GM12878 (cell line): ENCODE measurements at regions not wholly inside any gene's neighbourhood (a gene's known extent, or its start where the extent isn't known, plus 50 kb on each side); places are given as distances from the start of the nearest gene placed in this dataset.

Experiments used
- ATAC-seq: fragments of 200-7000 bp; cut with Tn5 transposase; 3 replicates; pipeline ENCODE4 v1.9.1; 2020; ENCODE audit warnings: mild to moderate bottlenecking, moderate library complexity
- BruUV-seq: library from RNA; stranded (reverse); fragments of 400-500 nt; replicated peaks from 2 replicates; lab custom pipeline; 2021; lab: Mats Ljungman, UMichigan
- CTCF ChIA-PET: fragments of 300-600 bp; sonication (Branson Sonifier 250); formaldehyde crosslinking; extraction: SDS; loops from one replicate; lab custom pipeline; 2021; ENCODE audit warnings: inconsistent platforms; lab: Yijun Ruan, JAX
- POLR2A ChIA-PET: fragments of 350-600 bp; formaldehyde crosslinking; extraction: SDS; loops from one replicate; lab custom pipeline; 2021; ENCODE audit warnings: inconsistent platforms; lab: Charles Lee
- RAD21 ChIA-PET: fragments of 300-600 bp; sonication (Branson Sonifier 250); formaldehyde crosslinking; loops from one replicate; lab custom pipeline; 2023; ENCODE audit warnings: antibody characterized with exemption; ENCODE audit not compliant: unreplicated experiment; lab: Charles Lee
- SMC1A ChIA-PET: fragments of 300-600 bp; sonication (Branson Sonifier 250); formaldehyde crosslinking; loops from one replicate; lab custom pipeline; 2023; ENCODE audit not compliant: unreplicated experiment, uncharacterized antibody; lab: Charles Lee
- DNase-seq: peaks from one replicate; pipeline ENCODE4 v3.0.0-alpha.2; 2011; ENCODE audit warnings: low read depth, low spot score
- FAIRE-seq: peaks from 3 replicates; lab custom pipeline; 2011; peaks lifted over from hg19 to GRCh38; lab: Jason Lieb, UNC
- H2AFZ ChIP-seq: 2 replicates; pipeline ENCODE4 v1.6.0; 2011; ENCODE audit warnings: low read depth, low read length, control low read depth; ENCODE audit not compliant: control insufficient read depth
- H3K27ac ChIP-seq: 2 replicates; pipeline ENCODE4 v1.5.1; 2011; ENCODE audit warnings: control low read depth; ENCODE audit not compliant: control insufficient read depth, insufficient read depth
- H3K27me3 ChIP-seq, 2 experiments: replicated peaks in 1 of 2; 2 replicates each; pipeline versions ENCODE4 v1.6.0 to v1.6.1; 2011; ENCODE audit warnings: low read length in 1 of 2; ENCODE audit not compliant: control insufficient read depth in 2 of 2, insufficient read depth in 2 of 2
- H3K36me3 ChIP-seq, 2 experiments: 2 replicates each; pipeline ENCODE4 v1.5.1; 2011; ENCODE audit warnings: low read length in 1 of 2; ENCODE audit not compliant: control insufficient read depth in 2 of 2, insufficient read depth in 2 of 2
- H3K4me1 ChIP-seq: 2 replicates; pipeline ENCODE4 v1.6.1; 2011; ENCODE audit warnings: mild to moderate bottlenecking, low read length, moderate library complexity, mixed read lengths; ENCODE audit not compliant: control insufficient read depth, insufficient read depth
- H3K4me2 ChIP-seq: 2 replicates; pipeline ENCODE4 v1.6.0; 2011; ENCODE audit warnings: control low read depth; ENCODE audit not compliant: control insufficient read depth, insufficient read depth
- H3K4me3 ChIP-seq: fragments of 200-600 bp; sonication (generic); 2 replicates; pipeline ENCODE4 v1.5.1; 2016
- H3K79me2 ChIP-seq: 2 replicates; pipeline ENCODE4 v1.6.0; 2011; ENCODE audit warnings: low read length; ENCODE audit not compliant: control insufficient read depth, insufficient read depth
- H3K9ac ChIP-seq: 2 replicates; pipeline ENCODE4 v1.8.0; 2011; ENCODE audit warnings: low read length, control low read depth, mixed read lengths; ENCODE audit not compliant: control insufficient read depth, insufficient read depth
- H3K9me3 ChIP-seq: replicated peaks from 3 replicates; pipeline ENCODE4 v1.5.1; 2011; ENCODE audit warnings: mild to moderate bottlenecking, low read length; ENCODE audit not compliant: control insufficient read depth, insufficient read depth
- H4K20me1 ChIP-seq: 2 replicates; pipeline ENCODE4 v1.6.0; 2011; ENCODE audit not compliant: control insufficient read depth, insufficient read depth
- BMI1 ChIP-seq: fragments of 450-650 bp; IDR thresholded peaks from 2 replicates; pipeline ENCODE4 v1.6.1; 2016; ENCODE audit warnings: mild to moderate bottlenecking, moderate library complexity, borderline replicate concordance
- EED ChIP-seq: sonication (generic); IDR thresholded peaks from 2 replicates; pipeline ENCODE4 v1.6.1; 2016; ENCODE audit warnings: antibody characterized with exemption, low read depth
- ESRRA ChIP-seq: IDR thresholded peaks from 2 replicates; pipeline ENCODE4 v1.6.1; 2012; ENCODE audit warnings: mild to moderate bottlenecking, low read length, improper control_type of control experiment
- EZH2 ChIP-seq: IDR thresholded peaks from 2 replicates; pipeline ENCODE4 v1.6.1; 2012; ENCODE audit warnings: low read depth, mild to moderate bottlenecking, control low read depth, inconsistent platforms, low read length, borderline replicate concordance; ENCODE audit not compliant: control insufficient read depth
- MEF2A ChIP-seq: IDR thresholded peaks from 2 replicates; pipeline ENCODE4 v1.6.1; 2011; ENCODE audit warnings: low read depth, mild to moderate bottlenecking, low read length, moderate library complexity; ENCODE audit not compliant: insufficient read depth
- PAX5 ChIP-seq: IDR thresholded peaks from 2 replicates; pipeline ENCODE4 v1.6.1; 2011; ENCODE audit warnings: low read depth, low read length, borderline replicate concordance
- PKNOX1 ChIP-seq: fragments of 450-650 bp; IDR thresholded peaks from 2 replicates; pipeline ENCODE4 v1.6.1; 2016; ENCODE audit warnings: mild to moderate bottlenecking
- POLR2AphosphoS2 ChIP-seq: IDR thresholded peaks from 2 replicates; pipeline ENCODE4 v1.6.1; 2011; ENCODE audit warnings: low read depth, mild to moderate bottlenecking, low read length, improper control_type of control experiment, moderate library complexity
- RAD51 ChIP-seq: fragments of 450-650 bp; IDR thresholded peaks from 2 replicates; pipeline ENCODE4 v1.6.1; 2016; ENCODE audit warnings: moderate library complexity, mild to moderate bottlenecking, inconsistent platforms
- SREBF1 ChIP-seq: IDR thresholded peaks from 2 replicates; pipeline ENCODE4 v1.6.1; 2012; ENCODE audit warnings: mild to moderate bottlenecking, low read length
- SUPT20H ChIP-seq: IDR thresholded peaks from 2 replicates; pipeline ENCODE4 v1.6.1; 2011; ENCODE audit warnings: low read depth, mild to moderate bottlenecking, low read length, moderate library complexity, borderline replicate concordance; ENCODE audit not compliant: control insufficient read depth
- ZNF687 ChIP-seq: fragments of 450-650 bp; IDR thresholded peaks from 2 replicates; pipeline ENCODE4 v1.6.1; 2017; ENCODE audit warnings: mild to moderate bottlenecking, moderate library complexity
- WGBS: methylation state at CpG from one replicate; pipeline ENCODE4 v1.1.6; 2016; ENCODE audit warnings: low lambda C conversion rate; ENCODE audit not compliant: insufficient replicate concordance, insufficient coverage; ENCODE audit errors: missing lambda C conversion rate; 5-methylcytosine and 5-hydroxymethylcytosine counted together
- in situ Hi-C: fragments of 300-500 bp; cut with MboI; formaldehyde crosslinking; loops from 9 replicates; pipeline ENCODE4 v1.14.3; 2018; ENCODE audit warnings: mixed read lengths
- intact Hi-C: fragments of 100-400 bp; cut with micrococcal nuclease; formaldehyde crosslinking; loops from one replicate; pipeline ENCODE4 v1.14.2; 2022; ENCODE audit not compliant: unreplicated experiment

GRCh38 chr17:13977837-13978236, 91.5 kb upstream of the COX10 start:
- H3K4me2 ChIP-seq, result no peak overlapping the region
- no peak for DNase-seq
- no peaks in the 10 kb centered on the region for H3K79me2 ChIP-seq
- ChIA-PET RAD21 (no interaction called here), SMC1A (no interaction called here), POLR2A (no interaction called here), CTCF (no interaction called here)
- no peaks in the 10 kb centered on the region for H3K9me3 ChIP-seq
- in situ Hi-C loops, result no loop called here
- no peaks in the 10 kb centered on the region for H3K36me3 ChIP-seq
- no TSS peak for BruUV-seq
- no peaks in the 10 kb centered on the region for H3K27me3 ChIP-seq
- no peaks in the 10 kb centered on the region for H3K4me1 ChIP-seq
- H3K9ac ChIP-seq, result no peak overlapping the region
- FAIRE-seq, result no peak
- intact Hi-C loops, result no loop called here
- no peaks in the 10 kb centered on the region for H4K20me1 ChIP-seq
- ATAC-seq, result no peak
- TF ChIP-seq EZH2 (no peak), SUPT20H (no peak), MEF2A (no peak), PKNOX1 (no peak), ZNF687 (no peak), RAD51 (no peak), SREBF1 (no peak), EED (no peak), PAX5 (no peak), ESRRA (no peak), POLR2AphosphoS2 (no peak), BMI1 (no peak)
- no peak overlapping the region for H2AFZ ChIP-seq
- WGBS, result 70% methylated on average over 1 of the region's 1 CpG
- H3K4me3 ChIP-seq, result no peak overlapping the region
- H3K27ac ChIP-seq, result no peak overlapping the region
